Fibroblast of mammary gland (primary cell): ENCODE measurements at regions not wholly inside any gene's neighbourhood (a gene's known extent, or its start where the extent isn't known, plus 50 kb on each side); places are given as distances from the start of the nearest gene placed in this dataset.

Experiments used
- DNase-seq: peaks from one replicate; pipeline ENCODE4 v3.0.0-alpha.2; 2010; ENCODE audit warnings: low read depth
- H3K4me3 ChIP-seq: 2 replicates; pipeline ENCODE4 v1.5.1; 2011; ENCODE audit warnings: low read depth, mild to moderate bottlenecking, low read length, moderate library complexity; ENCODE audit not compliant: control insufficient read depth
- TF ChIP-seq, protein P1 (sequence below): conservative IDR thresholded peaks from 2 replicates; pipeline ENCODE4 v1.5.1; 2011; ENCODE audit warnings: low read depth, low read length, inconsistent platforms; ENCODE audit not compliant: control insufficient read depth, insufficient read depth

- no peak overlapping the region for H3K4me3 ChIP-seq
- DNase-seq, result no peak
- TF ChIP-seq, protein P1, sequence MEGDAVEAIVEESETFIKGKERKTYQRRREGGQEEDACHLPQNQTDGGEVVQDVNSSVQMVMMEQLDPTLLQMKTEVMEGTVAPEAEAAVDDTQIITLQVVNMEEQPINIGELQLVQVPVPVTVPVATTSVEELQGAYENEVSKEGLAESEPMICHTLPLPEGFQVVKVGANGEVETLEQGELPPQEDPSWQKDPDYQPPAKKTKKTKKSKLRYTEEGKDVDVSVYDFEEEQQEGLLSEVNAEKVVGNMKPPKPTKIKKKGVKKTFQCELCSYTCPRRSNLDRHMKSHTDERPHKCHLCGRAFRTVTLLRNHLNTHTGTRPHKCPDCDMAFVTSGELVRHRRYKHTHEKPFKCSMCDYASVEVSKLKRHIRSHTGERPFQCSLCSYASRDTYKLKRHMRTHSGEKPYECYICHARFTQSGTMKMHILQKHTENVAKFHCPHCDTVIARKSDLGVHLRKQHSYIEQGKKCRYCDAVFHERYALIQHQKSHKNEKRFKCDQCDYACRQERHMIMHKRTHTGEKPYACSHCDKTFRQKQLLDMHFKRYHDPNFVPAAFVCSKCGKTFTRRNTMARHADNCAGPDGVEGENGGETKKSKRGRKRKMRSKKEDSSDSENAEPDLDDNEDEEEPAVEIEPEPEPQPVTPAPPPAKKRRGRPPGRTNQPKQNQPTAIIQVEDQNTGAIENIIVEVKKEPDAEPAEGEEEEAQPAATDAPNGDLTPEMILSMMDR, result no peak
Observed at GRCh38 chrX:110432091-110432905, 73.7 kb downstream of the RTL9 start.

DNA sequence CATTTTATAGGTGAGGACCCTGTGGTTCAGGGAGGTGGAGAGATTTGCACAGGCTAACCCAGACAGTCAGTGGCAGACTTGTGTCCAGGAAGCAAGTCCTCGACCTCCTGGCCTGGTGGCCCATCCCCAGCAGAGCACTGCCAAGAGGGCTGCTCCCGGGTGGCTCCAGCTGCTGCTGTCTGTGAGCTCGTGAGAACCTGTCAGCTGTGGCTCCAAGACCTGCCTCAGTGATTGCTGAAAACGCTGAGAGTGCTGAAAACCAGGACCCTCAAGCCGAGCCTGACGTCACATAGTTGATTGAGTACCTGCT lies 74.2 kb downstream of the RTL9 start:
- no peak for DNase-seq
- H3K4me3 ChIP-seq, result no peak overlapping the region
- TF ChIP-seq, protein P1, result no peak

GRCh38 chrX:110435196-110435595 lies 76.5 kb downstream of the RTL9 start:
- TF ChIP-seq, protein P1, result no peak
- H3K4me3 ChIP-seq, result no peak overlapping the region
- no peak for DNase-seq

GRCh38 chrX:110436523-110436922 lies 77.9 kb downstream of the RTL9 start:
- H3K4me3 ChIP-seq, result no peak overlapping the region
- no peak for DNase-seq
- TF ChIP-seq, protein P1, result no peak

GRCh38 chrX:110437686-110438085 lies 79.0 kb downstream of the RTL9 start:
- no peak for DNase-seq
- no peak overlapping the region for H3K4me3 ChIP-seq
- TF ChIP-seq, protein P1, result no peak

DNA sequence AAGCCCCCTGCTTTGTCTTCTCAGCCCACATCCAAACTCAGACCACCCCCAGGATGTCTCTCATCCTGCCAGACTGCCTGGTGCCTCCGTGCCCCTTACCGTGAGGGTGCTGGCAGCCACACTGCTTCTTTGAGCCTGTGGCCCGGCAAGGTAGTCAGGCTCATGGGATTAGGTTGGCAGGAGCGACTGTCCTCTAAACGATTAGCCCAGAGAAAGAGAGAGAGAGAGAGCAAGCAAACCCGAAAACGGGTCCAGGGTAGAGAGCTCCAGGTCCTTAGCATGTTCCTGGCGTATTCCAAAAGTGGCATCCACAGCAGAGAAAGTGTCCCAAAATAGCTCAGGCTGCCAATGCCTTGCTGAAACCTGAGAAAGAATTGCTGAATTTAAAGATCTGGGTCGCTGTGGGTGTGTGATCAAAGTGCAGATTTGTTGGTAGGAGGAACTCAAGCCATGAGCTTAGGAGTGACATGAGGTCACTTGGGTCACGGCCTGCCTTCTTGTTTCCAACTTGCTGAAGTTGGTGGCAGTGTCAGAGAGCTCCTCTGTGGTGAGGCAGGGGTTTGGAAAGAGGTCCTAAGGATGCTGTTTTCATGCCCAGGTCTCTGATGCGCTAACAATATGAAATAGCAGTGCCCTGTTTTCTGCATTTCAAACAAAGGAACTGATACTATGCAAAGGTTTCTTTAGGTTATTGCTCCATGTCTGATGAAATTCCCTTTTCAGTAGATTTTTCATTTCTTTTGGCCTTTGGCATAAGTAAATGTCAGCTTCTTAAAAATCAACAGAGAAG lies 81.6 kb downstream of the RTL9 start:
- TF ChIP-seq, protein P1, result no peak
- no peak for DNase-seq
- no peak overlapping the region for H3K4me3 ChIP-seq
